Transverse colon (tissue), 4 donors: ENCODE measurements at regions not wholly inside any gene's neighbourhood (a gene's known extent, or its start where the extent isn't known, plus 50 kb on each side); places are given as distances from the start of the nearest gene placed in this dataset.

Experiments used
- DNase-seq: peaks from one replicate; pipeline ENCODE4 v3.0.0-alpha.2; 2019
- H3K27ac ChIP-seq, 4 donors: fragments of 200-600 bp; sonication (generic); 2 replicates each; pipeline ENCODE4 v1.5.1; 2016 to 2018; ENCODE audit warnings: inconsistent platforms in 4 of 4
- H3K27me3 ChIP-seq: fragments of 200-600 bp; sonication (generic); 2 replicates; pipeline ENCODE4 v1.5.1; 2017; ENCODE audit warnings: inconsistent platforms
- H3K36me3 ChIP-seq, 4 donors: fragments of 200-600 bp; sonication (generic); 2 replicates each; pipeline ENCODE4 v1.5.1; 2017 to 2019; ENCODE audit warnings: inconsistent platforms in 4 of 4
- H3K4me1 ChIP-seq, 4 donors: fragments of 200-600 bp; sonication (generic); 2 replicates each; pipeline ENCODE4 v1.5.1; 2017 to 2020; ENCODE audit warnings: inconsistent platforms in 4 of 4
- H3K4me3 ChIP-seq, 4 donors: fragments of 200-600 bp; sonication (generic); 1 replicate in 1 of 4; 2 replicates in 3 of 4; pipeline versions ENCODE4 v1.5.1 to v1.6.1; 2017 to 2019; ENCODE audit warnings: inconsistent platforms in 4 of 4
- H3K9me3 ChIP-seq, 2 donors: fragments of 200-600 bp; sonication (generic); 2 replicates each; pipeline ENCODE4 v1.5.1; 2017 to 2019; ENCODE audit warnings: inconsistent platforms in 2 of 2
- EP300 ChIP-seq: sonication (generic); formaldehyde crosslinking; IDR thresholded peaks from one replicate; pipeline ENCODE4 v1.6.1; 2017; ENCODE audit warnings: antibody characterized with exemption, low read depth
- POLR2A ChIP-seq: fragments of 450-650 bp; IDR thresholded peaks from one replicate; pipeline ENCODE4 v1.6.1; 2016; ENCODE audit warnings: antibody characterized with exemption, mild to moderate bottlenecking, moderate library complexity
- POLR2AphosphoS5 ChIP-seq, 3 donors: sonication (generic); formaldehyde crosslinking; IDR thresholded peaks; one replicate each; pipeline ENCODE4 v1.6.1; 2016; ENCODE audit warnings: antibody characterized with exemption in 3 of 3
- WGBS, 2 donors: methylation state at CpG; one replicate each; pipeline ENCODE4 v1.1.5; 2018; ENCODE audit warnings: low coverage in 1 of 2; 5-methylcytosine and 5-hydroxymethylcytosine counted together
- in situ Hi-C, 4 donors: fragments of 200-750 bp; cut with MboI; loops; one replicate each; pipeline versions ENCODE4 v1.15.0 to v1.15.1; 2017; ENCODE audit warnings: low sequenced_read_pairs in 3 of 4, low pct_ligation_motif_present in 1 of 4, low pct_unique_long_range_greater_than_20kb in 1 of 4
- intact Hi-C: fragments of 100-400 bp; cut with DNase I; formaldehyde crosslinking; loops from one replicate; pipeline ENCODE4 v1.15.1; 2023; ENCODE audit warnings: low total_unique reads
- TF ChIP-seq, protein P1 (sequence below), 5 experiments: fragments of 200-600 bp in 3 of 5; fragments of 450-650 bp in 2 of 5; sonication (generic) in 3 of 5; IDR thresholded peaks; 1 replicate in 2 of 5; 2 replicates in 3 of 5; pipeline ENCODE4 v1.5.1; 2016 to 2017; ENCODE audit warnings: antibody characterized with exemption in 5 of 5, inconsistent platforms in 3 of 5, mild to moderate bottlenecking in 2 of 5, moderate library complexity in 1 of 5

DNA sequence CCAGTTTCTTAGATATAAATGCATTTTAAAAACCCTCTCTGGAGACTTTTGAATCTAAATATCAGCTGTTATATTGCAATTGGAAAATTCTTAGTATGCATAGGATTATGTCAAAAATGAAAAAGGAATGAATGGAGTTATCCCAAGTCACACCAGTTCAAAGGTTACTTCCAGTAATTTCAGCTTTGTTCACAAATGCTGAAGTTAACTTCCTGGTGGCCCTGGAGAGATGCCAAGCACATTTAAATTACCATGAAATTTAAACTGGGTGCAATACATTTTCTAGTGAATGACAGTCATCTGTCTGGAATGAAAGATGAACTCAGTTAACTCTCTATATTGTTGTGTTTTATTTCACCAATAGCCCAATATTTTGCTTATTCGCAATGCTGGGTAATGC is 753.9 kb downstream of the SUCLG1 start:
- H3K36me3 ChIP-seq = no peaks in the 10 kb centered on the region
- DNase-seq = no peak
- in situ Hi-C loops (no loop called here), intact Hi-C loops (no loop called here)
- no peaks in the 10 kb centered on the region for H3K4me1 ChIP-seq
- 30 to 64% methylated on average over 1 of the region's 1 CpG for WGBS, 2 donors
- no peak overlapping the region for H3K4me3 ChIP-seq
- H3K27me3 ChIP-seq = no peaks in the 10 kb centered on the region
- H3K27ac ChIP-seq = no peak overlapping the region
- TF ChIP-seq, protein P1, sequence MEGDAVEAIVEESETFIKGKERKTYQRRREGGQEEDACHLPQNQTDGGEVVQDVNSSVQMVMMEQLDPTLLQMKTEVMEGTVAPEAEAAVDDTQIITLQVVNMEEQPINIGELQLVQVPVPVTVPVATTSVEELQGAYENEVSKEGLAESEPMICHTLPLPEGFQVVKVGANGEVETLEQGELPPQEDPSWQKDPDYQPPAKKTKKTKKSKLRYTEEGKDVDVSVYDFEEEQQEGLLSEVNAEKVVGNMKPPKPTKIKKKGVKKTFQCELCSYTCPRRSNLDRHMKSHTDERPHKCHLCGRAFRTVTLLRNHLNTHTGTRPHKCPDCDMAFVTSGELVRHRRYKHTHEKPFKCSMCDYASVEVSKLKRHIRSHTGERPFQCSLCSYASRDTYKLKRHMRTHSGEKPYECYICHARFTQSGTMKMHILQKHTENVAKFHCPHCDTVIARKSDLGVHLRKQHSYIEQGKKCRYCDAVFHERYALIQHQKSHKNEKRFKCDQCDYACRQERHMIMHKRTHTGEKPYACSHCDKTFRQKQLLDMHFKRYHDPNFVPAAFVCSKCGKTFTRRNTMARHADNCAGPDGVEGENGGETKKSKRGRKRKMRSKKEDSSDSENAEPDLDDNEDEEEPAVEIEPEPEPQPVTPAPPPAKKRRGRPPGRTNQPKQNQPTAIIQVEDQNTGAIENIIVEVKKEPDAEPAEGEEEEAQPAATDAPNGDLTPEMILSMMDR (IDR thresholded peaks at IDR 0.05) = no peak
- TF ChIP-seq POLR2AphosphoS5 (IDR thresholded peaks at IDR 0.05) (no peak), POLR2A (no peak), EP300 (no peak)
- H3K9me3 ChIP-seq = no peaks in the 10 kb centered on the region

DNA sequence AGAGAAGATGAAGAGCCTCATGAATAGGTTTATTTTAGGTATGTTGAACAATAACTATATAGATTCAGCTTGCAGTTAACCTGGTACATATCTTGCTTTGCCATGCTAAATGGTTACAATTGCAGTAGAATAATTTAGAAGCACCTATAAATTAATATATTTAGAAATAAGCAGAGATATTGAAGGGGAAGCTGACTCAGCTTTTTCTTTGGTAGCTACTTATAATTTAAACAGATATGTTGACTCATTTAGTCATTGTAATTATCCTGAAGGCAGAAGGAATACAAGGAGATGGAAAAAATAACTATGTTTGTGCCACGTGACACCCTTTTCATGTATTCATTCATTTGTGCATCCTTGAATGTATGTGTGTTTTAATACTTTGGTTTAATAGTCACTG is 755.5 kb downstream of the SUCLG1 start:
- H3K27ac ChIP-seq = no peak overlapping the region
- in situ Hi-C loops = no loop called here
- no peak for DNase-seq

DNA sequence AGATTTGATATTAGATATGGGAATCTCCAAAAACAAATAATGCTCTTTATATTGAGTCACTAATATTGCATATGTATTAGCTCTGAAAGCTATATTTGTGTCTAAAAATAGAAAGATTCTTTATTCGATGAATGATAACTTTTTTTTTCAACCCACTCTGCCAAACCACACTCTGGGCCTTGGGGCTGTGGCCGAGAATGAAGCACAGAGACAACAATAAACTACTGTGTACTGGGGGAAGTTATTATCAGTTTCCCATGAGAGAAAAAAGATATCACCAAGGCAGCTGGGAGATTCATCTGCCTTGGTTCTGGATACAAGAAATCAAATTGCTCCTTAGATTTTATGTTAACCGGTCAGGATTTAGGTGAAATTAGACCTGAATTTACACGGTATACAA is 762.2 kb downstream of the SUCLG1 start:
- intact Hi-C loops (no loop called here), in situ Hi-C loops (no loop called here)
- H3K4me3 ChIP-seq = no peak overlapping the region
- no peaks in the 10 kb centered on the region for H3K9me3 ChIP-seq
- 73 to 76% methylated on average over 4 of the region's 4 CpGs for WGBS, 2 donors
- no peaks in the 10 kb centered on the region for H3K4me1 ChIP-seq
- no peaks in the 10 kb centered on the region for H3K36me3 ChIP-seq
- H3K27ac ChIP-seq = no peak overlapping the region
- DNase-seq = no peak
- TF ChIP-seq, protein P1 (IDR thresholded peaks at IDR 0.05) = no peak
- H3K27me3 ChIP-seq = no peaks in the 10 kb centered on the region

More for the DNA sequence above, 755.5 kb downstream of the SUCLG1 start:
- intact Hi-C loops = no loop called here
- Histone ChIP-seq H3K4me3 (no peak overlapping the region), H3K27me3 (no peaks in the 10 kb centered on the region), H3K9me3 (no peaks in the 10 kb centered on the region), H3K4me1 (no peaks in the 10 kb centered on the region), H3K36me3 (no peaks in the 10 kb centered on the region)
- WGBS, 2 donors = 70 to 85% methylated on average over 1 of the region's 1 CpG
- TF ChIP-seq, protein P1 (IDR thresholded peaks at IDR 0.05) = no peak
- TF ChIP-seq EP300 = no peak
- no peak for TF ChIP-seq POLR2A
- no peak for TF ChIP-seq POLR2AphosphoS5 (IDR thresholded peaks at IDR 0.05)

DNA sequence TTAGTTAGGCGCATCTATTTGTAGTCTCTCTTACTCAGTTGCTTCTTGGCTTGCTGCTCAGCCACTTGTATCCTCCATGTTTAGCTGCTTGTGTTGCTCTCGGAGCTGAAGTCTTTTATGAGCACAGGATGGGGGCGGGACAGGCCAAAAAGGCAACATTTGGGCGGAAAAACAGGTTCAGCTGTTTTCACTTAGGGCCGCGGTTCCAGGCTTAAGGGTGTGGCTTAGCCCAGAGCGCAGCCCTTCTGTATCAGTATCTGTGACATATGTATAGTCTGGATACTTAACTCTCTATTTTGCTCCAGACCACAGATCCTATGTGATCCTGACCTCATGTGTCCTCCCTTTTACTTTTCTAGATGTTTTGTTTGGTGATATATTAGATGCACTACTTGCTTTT is 763.5 kb downstream of the SUCLG1 start:
- intact Hi-C loops = no loop called here
- DNase-seq = no peak
- Histone ChIP-seq H3K4me3 (no peak overlapping the region), H3K4me1 (no peaks in the 10 kb centered on the region), H3K36me3 (no peaks in the 10 kb centered on the region), H3K27me3 (no peaks in the 10 kb centered on the region), H3K9me3 (no peaks in the 10 kb centered on the region), H3K27ac (no peak overlapping the region)
- in situ Hi-C loops = no loop called here
- 57 to 100% methylated on average over 1 to 7 of the region's 7 CpGs for WGBS, 2 donors
- TF ChIP-seq POLR2A (no peak), POLR2AphosphoS5 (IDR thresholded peaks at IDR 0.05) (no peak), EP300 (no peak)
- TF ChIP-seq, protein P1 (IDR thresholded peaks at IDR 0.05) = no peak
